GM12878 (cell line): ENCODE measurements at regions not wholly inside any gene's neighbourhood (a gene's known extent, or its start where the extent isn't known, plus 50 kb on each side); places are given as distances from the start of the nearest gene placed in this dataset.

ENCODE experiments used
- ETV6 ChIP-seq, 2 experiments: fragments of 450-650 bp in 1 of 2; IDR thresholded peaks in 1 of 2; conservative IDR thresholded peaks in 1 of 2; 2 replicates each; pipeline ENCODE4 v1.6.1; 2014; ENCODE audit warnings: antibody characterized with exemption in 1 of 2, borderline replicate concordance in 1 of 2, low read depth in 1 of 2, mild to moderate bottlenecking in 1 of 2, moderate library complexity in 1 of 2
- JUND ChIP-seq: IDR thresholded peaks from 2 replicates; pipeline ENCODE4 v1.6.1; 2012; ENCODE audit warnings: low read depth, mild to moderate bottlenecking, low read length, improper control_type of control experiment, moderate library complexity
- MXI1 ChIP-seq: fragments of 150-350 bp; IDR thresholded peaks from 2 replicates; pipeline ENCODE4 v1.6.1; 2011; ENCODE audit warnings: low read depth, mild to moderate bottlenecking, inconsistent platforms, low read length, improper control_type of control experiment
- NFXL1 ChIP-seq: fragments of 450-650 bp; IDR thresholded peaks from 2 replicates; pipeline ENCODE4 v1.6.1; 2017; ENCODE audit warnings: antibody characterized with exemption, mild to moderate bottlenecking, borderline replicate concordance
- NR2C2 ChIP-seq: IDR thresholded peaks from 2 replicates; pipeline ENCODE4 v1.6.1; 2011; ENCODE audit warnings: borderline replicate concordance, low read depth; ENCODE audit not compliant: control insufficient read depth, insufficient read length
- RCOR1 ChIP-seq: conservative IDR thresholded peaks from 2 replicates; pipeline ENCODE4 v1.6.1; 2012; ENCODE audit warnings: low read depth, low read length, improper control_type of control experiment
- ZNF217 ChIP-seq: fragments of 450-650 bp; IDR thresholded peaks from 2 replicates; pipeline ENCODE4 v1.6.1; 2017; ENCODE audit warnings: antibody characterized with exemption, mild to moderate bottlenecking
- ZSCAN29 ChIP-seq: fragments of 450-650 bp; IDR thresholded peaks from 2 replicates; pipeline ENCODE4 v1.6.1; 2017; ENCODE audit warnings: mild to moderate bottlenecking, moderate library complexity
- TF ChIP-seq, protein P1 (sequence below): fragments of 450-650 bp; formaldehyde crosslinking; IDR thresholded peaks from 2 replicates; pipeline ENCODE4 v1.4.0; 2022; ENCODE audit warnings: mild to moderate bottlenecking, moderate library complexity
- TF ChIP-seq, protein P2 (sequence below): fragments of 450-650 bp; formaldehyde crosslinking; IDR thresholded peaks from 2 replicates; pipeline ENCODE4 v1.5.0; 2022; ENCODE audit warnings: mild to moderate bottlenecking, missing genetic modification characterization
- TF ChIP-seq, protein P3 (sequence below), 3 experiments: IDR thresholded peaks in 2 of 3; conservative IDR thresholded peaks in 1 of 3; 2 replicates each; pipeline ENCODE4 v1.5.1; 2011; ENCODE audit warnings: low read depth in 3 of 3, low read length in 3 of 3, mild to moderate bottlenecking in 3 of 3, control low read depth in 2 of 3, moderate library complexity in 2 of 3, inconsistent platforms in 1 of 3, mixed read lengths in 1 of 3; ENCODE audit not compliant: control insufficient read depth in 2 of 3, insufficient read depth in 1 of 3; ENCODE audit errors: extremely low read depth in 1 of 3
- TF ChIP-seq, protein P4 (sequence below): fragments of 450-650 bp; IDR thresholded peaks from 2 replicates; pipeline ENCODE4 v1.6.1; 2017; ENCODE audit warnings: mild to moderate bottlenecking, low read depth, inconsistent platforms; ENCODE audit not compliant: poor library complexity, severe bottlenecking
- TF ChIP-seq, protein P5 (sequence below): IDR thresholded peaks from 2 replicates; pipeline ENCODE4 v1.6.1; 2012; ENCODE audit warnings: low read length, inconsistent platforms

DNA sequence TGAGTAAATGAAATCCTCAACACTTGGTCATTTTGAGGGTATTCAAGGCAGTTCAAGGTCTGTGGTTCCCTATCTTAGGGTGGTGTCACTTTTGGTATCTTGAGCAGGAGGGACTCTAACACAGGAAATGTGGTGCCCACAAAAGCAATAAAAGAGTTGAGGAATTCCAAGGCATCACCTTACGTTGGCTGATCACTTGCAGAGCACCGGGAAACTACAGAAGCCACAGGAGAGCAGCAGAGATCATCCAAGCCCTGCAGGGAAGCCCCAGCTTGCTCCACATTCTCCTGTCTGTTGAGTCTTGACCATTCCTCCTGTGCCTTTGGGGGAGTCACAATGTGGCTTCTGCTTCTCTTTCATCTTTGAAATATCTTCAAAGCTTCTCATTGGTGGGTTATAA, 565.8 kb upstream of the ADARB2 start (continued):
- TF ChIP-seq, protein P1, sequence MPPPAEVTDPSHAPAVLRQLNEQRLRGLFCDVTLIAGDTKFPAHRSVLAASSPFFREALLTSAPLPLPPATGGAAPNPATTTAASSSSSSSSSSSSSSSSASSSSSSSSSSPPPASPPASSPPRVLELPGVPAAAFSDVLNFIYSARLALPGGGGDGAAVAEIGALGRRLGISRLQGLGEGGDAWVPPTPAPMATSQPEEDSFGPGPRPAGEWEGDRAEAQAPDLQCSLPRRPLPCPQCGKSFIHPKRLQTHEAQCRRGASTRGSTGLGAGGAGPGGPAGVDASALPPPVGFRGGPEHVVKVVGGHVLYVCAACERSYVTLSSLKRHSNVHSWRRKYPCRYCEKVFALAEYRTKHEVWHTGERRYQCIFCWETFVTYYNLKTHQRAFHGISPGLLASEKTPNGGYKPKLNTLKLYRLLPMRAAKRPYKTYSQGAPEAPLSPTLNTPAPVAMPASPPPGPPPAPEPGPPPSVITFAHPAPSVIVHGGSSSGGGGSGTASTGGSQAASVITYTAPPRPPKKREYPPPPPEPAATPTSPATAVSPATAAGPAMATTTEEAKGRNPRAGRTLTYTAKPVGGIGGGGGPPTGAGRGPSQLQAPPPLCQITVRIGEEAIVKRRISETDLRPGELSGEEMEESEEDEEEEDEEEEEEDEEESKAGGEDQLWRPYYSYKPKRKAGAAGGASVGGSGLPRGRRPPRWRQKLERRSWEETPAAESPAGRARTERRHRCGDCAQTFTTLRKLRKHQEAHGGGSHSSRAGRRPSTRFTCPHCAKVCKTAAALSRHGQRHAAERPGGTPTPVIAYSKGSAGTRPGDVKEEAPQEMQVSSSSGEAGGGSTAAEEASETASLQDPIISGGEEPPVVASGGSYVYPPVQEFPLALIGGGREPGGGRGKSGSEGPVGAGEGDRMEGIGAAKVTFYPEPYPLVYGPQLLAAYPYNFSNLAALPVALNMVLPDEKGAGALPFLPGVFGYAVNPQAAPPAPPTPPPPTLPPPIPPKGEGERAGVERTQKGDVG = no peak
- TF ChIP-seq RCOR1 (no peak), NFXL1 (no peak), ZSCAN29 (no peak), MXI1 (no peak), NR2C2 (no peak), JUND (no peak), ETV6 (conservative IDR thresholded peaks at IDR 0.05 in 1 of 2, IDR thresholded peaks at IDR 0.05 in 1 of 2; ENCODE audit: borderline replicate concordance in 1 of 2, low read depth in 1 of 2) (no peak), ZNF217 (no peak)
- TF ChIP-seq, protein P2, sequence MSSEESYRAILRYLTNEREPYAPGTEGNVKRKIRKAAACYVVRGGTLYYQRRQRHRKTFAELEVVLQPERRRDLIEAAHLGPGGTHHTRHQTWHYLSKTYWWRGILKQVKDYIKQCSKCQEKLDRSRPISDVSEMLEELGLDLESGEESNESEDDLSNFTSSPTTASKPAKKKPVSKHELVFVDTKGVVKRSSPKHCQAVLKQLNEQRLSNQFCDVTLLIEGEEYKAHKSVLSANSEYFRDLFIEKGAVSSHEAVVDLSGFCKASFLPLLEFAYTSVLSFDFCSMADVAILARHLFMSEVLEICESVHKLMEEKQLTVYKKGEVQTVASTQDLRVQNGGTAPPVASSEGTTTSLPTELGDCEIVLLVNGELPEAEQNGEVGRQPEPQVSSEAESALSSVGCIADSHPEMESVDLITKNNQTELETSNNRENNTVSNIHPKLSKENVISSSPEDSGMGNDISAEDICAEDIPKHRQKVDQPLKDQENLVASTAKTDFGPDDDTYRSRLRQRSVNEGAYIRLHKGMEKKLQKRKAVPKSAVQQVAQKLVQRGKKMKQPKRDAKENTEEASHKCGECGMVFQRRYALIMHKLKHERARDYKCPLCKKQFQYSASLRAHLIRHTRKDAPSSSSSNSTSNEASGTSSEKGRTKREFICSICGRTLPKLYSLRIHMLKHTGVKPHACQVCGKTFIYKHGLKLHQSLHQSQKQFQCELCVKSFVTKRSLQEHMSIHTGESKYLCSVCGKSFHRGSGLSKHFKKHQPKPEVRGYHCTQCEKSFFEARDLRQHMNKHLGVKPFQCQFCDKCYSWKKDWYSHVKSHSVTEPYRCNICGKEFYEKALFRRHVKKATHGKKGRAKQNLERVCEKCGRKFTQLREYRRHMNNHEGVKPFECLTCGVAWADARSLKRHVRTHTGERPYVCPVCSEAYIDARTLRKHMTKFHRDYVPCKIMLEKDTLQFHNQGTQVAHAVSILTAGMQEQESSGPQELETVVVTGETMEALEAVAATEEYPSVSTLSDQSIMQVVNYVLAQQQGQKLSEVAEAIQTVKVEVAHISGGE (CRISPR knock-in tag) = no peak
- TF ChIP-seq, protein P3, sequence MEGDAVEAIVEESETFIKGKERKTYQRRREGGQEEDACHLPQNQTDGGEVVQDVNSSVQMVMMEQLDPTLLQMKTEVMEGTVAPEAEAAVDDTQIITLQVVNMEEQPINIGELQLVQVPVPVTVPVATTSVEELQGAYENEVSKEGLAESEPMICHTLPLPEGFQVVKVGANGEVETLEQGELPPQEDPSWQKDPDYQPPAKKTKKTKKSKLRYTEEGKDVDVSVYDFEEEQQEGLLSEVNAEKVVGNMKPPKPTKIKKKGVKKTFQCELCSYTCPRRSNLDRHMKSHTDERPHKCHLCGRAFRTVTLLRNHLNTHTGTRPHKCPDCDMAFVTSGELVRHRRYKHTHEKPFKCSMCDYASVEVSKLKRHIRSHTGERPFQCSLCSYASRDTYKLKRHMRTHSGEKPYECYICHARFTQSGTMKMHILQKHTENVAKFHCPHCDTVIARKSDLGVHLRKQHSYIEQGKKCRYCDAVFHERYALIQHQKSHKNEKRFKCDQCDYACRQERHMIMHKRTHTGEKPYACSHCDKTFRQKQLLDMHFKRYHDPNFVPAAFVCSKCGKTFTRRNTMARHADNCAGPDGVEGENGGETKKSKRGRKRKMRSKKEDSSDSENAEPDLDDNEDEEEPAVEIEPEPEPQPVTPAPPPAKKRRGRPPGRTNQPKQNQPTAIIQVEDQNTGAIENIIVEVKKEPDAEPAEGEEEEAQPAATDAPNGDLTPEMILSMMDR (IDR thresholded peaks at IDR 0.05 in 2 of 3, conservative IDR thresholded peaks at IDR 0.05 in 1 of 3; ENCODE audit: control insufficient read depth in 2 of 3, extremely low read depth in 1 of 3, insufficient read depth in 1 of 3, low read depth in 3 of 3, low read length in 3 of 3) = no peak
- TF ChIP-seq, protein P4, sequence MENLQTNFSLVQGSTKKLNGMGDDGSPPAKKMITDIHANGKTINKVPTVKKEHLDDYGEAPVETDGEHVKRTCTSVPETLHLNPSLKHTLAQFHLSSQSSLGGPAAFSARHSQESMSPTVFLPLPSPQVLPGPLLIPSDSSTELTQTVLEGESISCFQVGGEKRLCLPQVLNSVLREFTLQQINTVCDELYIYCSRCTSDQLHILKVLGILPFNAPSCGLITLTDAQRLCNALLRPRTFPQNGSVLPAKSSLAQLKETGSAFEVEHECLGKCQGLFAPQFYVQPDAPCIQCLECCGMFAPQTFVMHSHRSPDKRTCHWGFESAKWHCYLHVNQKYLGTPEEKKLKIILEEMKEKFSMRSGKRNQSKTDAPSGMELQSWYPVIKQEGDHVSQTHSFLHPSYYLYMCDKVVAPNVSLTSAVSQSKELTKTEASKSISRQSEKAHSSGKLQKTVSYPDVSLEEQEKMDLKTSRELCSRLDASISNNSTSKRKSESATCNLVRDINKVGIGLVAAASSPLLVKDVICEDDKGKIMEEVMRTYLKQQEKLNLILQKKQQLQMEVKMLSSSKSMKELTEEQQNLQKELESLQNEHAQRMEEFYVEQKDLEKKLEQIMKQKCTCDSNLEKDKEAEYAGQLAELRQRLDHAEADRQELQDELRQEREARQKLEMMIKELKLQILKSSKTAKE = no peak
- TF ChIP-seq, protein P5, sequence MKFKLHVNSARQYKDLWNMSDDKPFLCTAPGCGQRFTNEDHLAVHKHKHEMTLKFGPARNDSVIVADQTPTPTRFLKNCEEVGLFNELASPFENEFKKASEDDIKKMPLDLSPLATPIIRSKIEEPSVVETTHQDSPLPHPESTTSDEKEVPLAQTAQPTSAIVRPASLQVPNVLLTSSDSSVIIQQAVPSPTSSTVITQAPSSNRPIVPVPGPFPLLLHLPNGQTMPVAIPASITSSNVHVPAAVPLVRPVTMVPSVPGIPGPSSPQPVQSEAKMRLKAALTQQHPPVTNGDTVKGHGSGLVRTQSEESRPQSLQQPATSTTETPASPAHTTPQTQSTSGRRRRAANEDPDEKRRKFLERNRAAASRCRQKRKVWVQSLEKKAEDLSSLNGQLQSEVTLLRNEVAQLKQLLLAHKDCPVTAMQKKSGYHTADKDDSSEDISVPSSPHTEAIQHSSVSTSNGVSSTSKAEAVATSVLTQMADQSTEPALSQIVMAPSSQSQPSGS = no peak
